GM12892 (cell line): ENCODE measurements at regions not wholly inside any gene's neighbourhood (a gene's known extent, or its start where the extent isn't known, plus 50 kb on each side); places are given as distances from the start of the nearest gene placed in this dataset.
A peak's percentile ranks its signal among the peaks of the same experiment; 100 is the strongest.

ENCODE experiments used
- DNase-seq: peaks from one replicate; pipeline ENCODE4 v3.0.0; 2011; ENCODE audit not compliant: insufficient read length
- FAIRE-seq: peaks from 2 replicates; lab custom pipeline; 2011; peaks lifted over from hg19 to GRCh38; lab: Jason Lieb, UNC
- POLR2A ChIP-seq: IDR thresholded peaks from 2 replicates; pipeline ENCODE4 v1.6.1; 2011; ENCODE audit warnings: low read depth, low read length, control low read depth
- POLR2AphosphoS5 ChIP-seq: IDR thresholded peaks from 2 replicates; pipeline ENCODE4 v1.6.1; 2011; ENCODE audit warnings: low read depth, low read length, control low read depth
- TAF1 ChIP-seq: IDR thresholded peaks from 2 replicates; pipeline ENCODE4 v1.6.1; 2011; ENCODE audit warnings: low read depth, mild to moderate bottlenecking, control low read depth, low read length, borderline replicate concordance

DNA sequence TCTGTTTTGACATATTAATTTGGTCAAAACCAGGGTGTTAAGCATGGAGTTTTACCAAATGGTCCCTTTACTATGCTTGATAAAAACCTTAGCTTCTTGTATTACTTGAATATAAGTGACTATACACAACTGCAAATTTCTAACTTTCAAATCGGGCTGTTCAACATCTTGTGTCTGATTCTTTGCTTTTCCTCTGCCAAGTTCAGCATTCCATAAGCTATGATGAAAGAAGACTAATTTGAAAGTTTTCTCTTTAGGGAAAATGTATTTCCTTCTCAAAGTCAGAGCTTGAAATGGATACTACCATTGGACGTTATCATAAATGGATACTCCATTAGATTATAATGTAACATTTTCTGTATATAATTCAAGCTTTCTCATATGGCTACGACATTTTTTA lies 792.9 kb downstream of the EFNA5 start:
- DNase-seq, result no peak
- no peak for FAIRE-seq
- TF ChIP-seq POLR2AphosphoS5 (no peak), TAF1 (no peak), POLR2A (no peak)

- DNase-seq (no peak), FAIRE-seq (no peak)
- TF ChIP-seq POLR2AphosphoS5, result no peak
- TF ChIP-seq TAF1, result no peak
- no peak for TF ChIP-seq POLR2A
Measured at GRCh38 chr5:106876665-106877194, 794.0 kb downstream of the EFNA5 start.

- DNase-seq, result no peak
- no peak for FAIRE-seq
- TF ChIP-seq POLR2A (no peak), TAF1 (no peak), POLR2AphosphoS5 (no peak)
Measured at GRCh38 chr5:106876298-106876622, 794.5 kb downstream of the EFNA5 start.

DNA sequence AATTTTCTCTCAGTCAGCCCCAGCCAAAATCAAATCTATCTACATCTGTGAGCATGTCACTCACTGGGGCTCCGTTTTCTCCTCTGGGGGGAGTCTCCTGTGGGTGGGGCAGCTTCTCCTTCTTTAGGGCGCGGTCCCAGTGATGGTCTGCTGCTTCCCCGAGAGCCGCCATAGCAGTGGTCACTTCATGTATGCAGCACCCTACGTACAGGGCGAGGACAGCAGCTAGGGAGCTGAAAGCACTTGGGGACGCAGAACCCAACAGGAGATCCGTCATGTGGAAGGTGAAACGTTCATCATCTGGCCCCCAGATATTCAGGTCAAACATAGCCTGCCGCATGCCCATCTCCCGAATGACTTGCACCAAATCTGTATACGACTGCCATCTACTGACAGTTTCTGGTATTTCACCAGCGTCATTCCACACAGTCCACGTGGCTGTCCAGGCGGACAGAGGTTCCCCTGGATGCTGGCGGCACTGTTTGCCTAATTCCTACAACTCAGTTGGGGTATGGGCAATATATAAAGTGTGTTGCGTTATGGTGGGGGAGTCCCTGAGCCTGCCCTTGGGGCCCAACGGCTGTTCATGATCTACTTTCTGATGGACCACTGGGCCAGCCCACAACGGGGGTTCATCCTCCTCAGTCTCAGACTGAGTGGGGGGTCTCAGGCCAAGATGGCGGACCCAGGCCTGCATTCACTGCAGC lies 795.0 kb downstream of the EFNA5 start:
- FAIRE-seq, result peak; percentile 87
- TF ChIP-seq POLR2A (no peak), TAF1 (no peak), POLR2AphosphoS5 (no peak)
- no peak for DNase-seq

DNA sequence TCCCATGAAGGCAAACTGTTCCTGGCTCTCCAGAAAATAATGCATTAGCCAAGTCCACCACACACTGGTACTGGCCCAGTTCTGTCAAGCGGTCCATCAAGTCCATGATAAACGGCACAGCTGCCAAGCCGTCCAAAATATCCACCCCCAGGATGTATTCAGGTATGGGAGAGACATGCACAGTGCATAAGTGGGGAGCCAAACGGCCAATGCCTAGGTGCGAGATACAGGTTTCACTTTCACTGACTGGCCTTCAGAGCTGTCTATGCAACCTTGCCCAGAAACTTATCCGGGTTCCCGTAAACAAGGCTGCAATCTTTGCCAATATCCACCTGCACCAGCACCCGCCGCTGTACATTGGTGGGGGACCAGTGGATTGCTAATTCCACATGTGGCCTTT lies 795.8 kb downstream of the EFNA5 start:
- TF ChIP-seq POLR2A, result no peak
- TF ChIP-seq TAF1, result no peak
- no peak for TF ChIP-seq POLR2AphosphoS5
- FAIRE-seq (no peak), DNase-seq (no peak)

DNA sequence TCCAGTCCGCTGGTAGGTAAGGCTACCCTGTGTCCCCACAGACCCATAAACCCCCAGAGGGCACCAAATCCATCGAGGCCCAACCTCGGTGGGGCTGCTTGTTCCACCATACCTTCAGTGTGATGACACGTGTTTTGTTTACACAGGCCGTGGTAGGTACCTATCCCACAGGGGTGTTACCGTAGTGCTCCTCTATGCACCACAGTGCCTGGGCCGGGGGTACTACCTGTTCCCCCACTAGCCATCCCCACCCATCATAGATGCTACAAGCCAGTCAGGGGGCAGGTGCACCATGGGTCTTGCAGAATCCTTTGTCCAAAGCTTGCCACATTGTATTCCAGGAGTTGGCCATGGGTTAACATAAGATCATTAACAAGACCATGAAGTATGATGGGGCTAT lies 796.2 kb downstream of the EFNA5 start:
- no peak for FAIRE-seq
- TF ChIP-seq POLR2AphosphoS5, result no peak
- no peak for TF ChIP-seq TAF1
- TF ChIP-seq POLR2A, result no peak
- no peak for DNase-seq

DNA sequence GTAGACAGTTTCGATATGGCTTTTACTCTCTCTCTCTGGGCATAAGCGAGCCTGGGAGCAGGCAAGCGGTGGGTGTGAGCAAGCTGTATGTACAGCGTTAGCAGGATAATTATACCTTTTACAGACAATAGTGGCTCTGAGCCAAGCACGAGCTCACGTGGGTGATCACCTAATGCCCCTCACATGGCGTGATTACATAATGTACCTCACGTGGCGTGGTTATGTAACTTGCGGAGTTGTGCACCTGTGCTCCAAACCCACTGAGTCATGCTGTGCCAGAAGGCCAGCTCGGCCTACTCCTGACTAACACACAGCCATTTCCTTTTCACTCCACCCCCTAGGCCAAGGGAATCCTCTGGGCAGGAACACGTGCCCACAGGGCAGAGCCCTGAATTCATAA lies 797.2 kb downstream of the EFNA5 start:
- DNase-seq, result no peak
- FAIRE-seq, result peak; percentile 40

GRCh38 chr5:106865279-106865678 lies 805.5 kb downstream of the EFNA5 start:
- TF ChIP-seq POLR2A (no peak), TAF1 (no peak), POLR2AphosphoS5 (no peak)
- no peak for DNase-seq
- FAIRE-seq, result no peak

More for the DNA sequence above, 797.2 kb downstream of the EFNA5 start:
- TF ChIP-seq POLR2A, result no peak
- no peak for TF ChIP-seq POLR2AphosphoS5
- TF ChIP-seq TAF1, result no peak

- DNase-seq (no peak), FAIRE-seq (no peak)
- TF ChIP-seq POLR2A, result no peak
- TF ChIP-seq TAF1, result no peak
- no peak for TF ChIP-seq POLR2AphosphoS5
Measured at GRCh38 chr5:106862450-106863193, 808.1 kb downstream of the EFNA5 start.

GRCh38 chr5:106860398-106861044 lies 810.2 kb downstream of the EFNA5 start:
- TF ChIP-seq POLR2AphosphoS5 (no peak), TAF1 (no peak), POLR2A (no peak)
- FAIRE-seq (peak; percentile 9), DNase-seq (no peak)

- TF ChIP-seq POLR2A (no peak), POLR2AphosphoS5 (no peak), TAF1 (no peak)
- DNase-seq (no peak), FAIRE-seq (no peak)
Measured at GRCh38 chr5:106858616-106859015, 812.1 kb downstream of the EFNA5 start.
